ENCODE measurements at regions not wholly inside any gene's neighbourhood (a gene's known extent, or its start where the extent isn't known, plus 50 kb on each side); places are given as distances from the start of the nearest gene placed in this dataset.

GRCh38 chr16:51731160-51731559 is 580.1 kb upstream of the SALL1 start:
- no peak overlapping the region for H3K4me3 ChIP-seq (ENCODE audit: low read length)
- no peaks in the 10 kb centered on the region for H3K36me3 ChIP-seq (ENCODE audit: insufficient read depth, low read depth, low read length)

DNA sequence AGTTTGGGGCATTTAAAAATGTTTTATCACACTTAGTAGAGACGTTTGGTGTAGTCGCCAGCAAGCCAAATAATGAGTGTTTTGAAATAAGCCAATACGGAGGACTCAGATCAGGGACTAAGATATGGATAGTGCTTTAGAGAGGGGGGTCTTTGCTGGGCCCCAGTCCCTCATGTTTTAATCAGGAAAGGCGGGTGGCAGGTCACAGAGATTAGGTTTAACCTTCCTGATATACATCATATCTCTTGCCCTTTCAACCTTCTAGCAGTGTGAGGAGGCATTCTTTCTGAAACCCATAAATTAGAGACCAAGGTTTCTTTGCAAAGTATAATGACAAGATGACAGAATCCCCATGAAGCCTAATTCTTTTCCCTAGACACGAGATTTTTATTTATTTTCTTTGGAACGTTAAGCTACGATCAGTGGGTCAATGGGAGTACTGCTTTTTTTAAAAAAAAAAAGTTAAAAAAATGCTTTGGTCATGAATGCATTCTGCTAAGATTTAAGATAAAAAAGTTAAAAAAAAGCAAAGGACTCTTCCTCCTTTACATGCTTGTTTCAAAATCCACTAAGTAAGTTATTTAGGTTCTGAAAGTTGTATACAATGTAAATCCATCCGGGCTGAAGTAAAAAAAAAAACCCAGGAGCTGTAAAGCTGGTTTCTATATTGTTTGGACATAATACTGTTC is 572.1 kb upstream of the SALL1 start:
- H3K9me3 ChIP-seq (ENCODE audit: insufficient read depth, low read depth, low read length) = no peaks in the 10 kb centered on the region
- peaks cover 4% of the 10 kb centered on the region for H3K4me1 ChIP-seq (ENCODE audit: insufficient read depth, low read length)
- no peak overlapping the region for H3K27ac ChIP-seq (ENCODE audit: low read length)
- H3K36me3 ChIP-seq (ENCODE audit: insufficient read depth, low read depth, low read length) = no peaks in the 10 kb centered on the region
- H3K4me3 ChIP-seq (ENCODE audit: low read length) = no peak overlapping the region
- H3K27me3 ChIP-seq (ENCODE audit: insufficient read depth, low read length) = no peaks in the 10 kb centered on the region
- H3K9ac ChIP-seq (ENCODE audit: low read depth, low read length) = no peak overlapping the region

More at GRCh38 chr16:51731160-51731559, 580.1 kb upstream of the SALL1 start:
- H3K9me3 ChIP-seq (ENCODE audit: insufficient read depth, low read depth, low read length) = no peaks in the 10 kb centered on the region
- no peaks in the 10 kb centered on the region for H3K27me3 ChIP-seq (ENCODE audit: insufficient read depth, low read length)
- H3K4me1 ChIP-seq (ENCODE audit: insufficient read depth, low read length) = peaks cover 12% of the 10 kb centered on the region; the same call in 1 of the 2 replicates
- H3K27ac ChIP-seq (ENCODE audit: low read length) = no peak overlapping the region
- H3K9ac ChIP-seq (ENCODE audit: low read depth, low read length) = no peak overlapping the region

- H3K36me3 ChIP-seq (ENCODE audit: insufficient read depth, low read depth, low read length) = no peaks in the 10 kb centered on the region
- H3K27ac ChIP-seq (ENCODE audit: low read length) = no peak overlapping the region
- H3K9me3 ChIP-seq (ENCODE audit: insufficient read depth, low read depth, low read length) = no peaks in the 10 kb centered on the region
- no peak overlapping the region for H3K4me3 ChIP-seq (ENCODE audit: low read length)
- H3K9ac ChIP-seq (ENCODE audit: low read depth, low read length) = no peak overlapping the region
- peaks cover 4% of the 10 kb centered on the region for H3K4me1 ChIP-seq (ENCODE audit: insufficient read depth, low read length)
- no peaks in the 10 kb centered on the region for H3K27me3 ChIP-seq (ENCODE audit: insufficient read depth, low read length)
Observed at GRCh38 chr16:51722467-51722866, 571.4 kb upstream of the SALL1 start.

- Histone ChIP-seq H3K4me1 (ENCODE audit: insufficient read depth, low read length) (peaks cover 4% of the 10 kb centered on the region), H3K9ac (ENCODE audit: low read depth, low read length) (no peak overlapping the region), H3K27ac (ENCODE audit: low read length) (no peak overlapping the region), H3K27me3 (ENCODE audit: insufficient read depth, low read length) (no peaks in the 10 kb centered on the region), H3K4me3 (ENCODE audit: low read length) (no peak overlapping the region), H3K36me3 (ENCODE audit: insufficient read depth, low read depth, low read length) (no peaks in the 10 kb centered on the region), H3K9me3 (ENCODE audit: insufficient read depth, low read depth, low read length) (no peaks in the 10 kb centered on the region)
Observed at GRCh38 chr16:51719376-51719775, 568.3 kb upstream of the SALL1 start.

DNA sequence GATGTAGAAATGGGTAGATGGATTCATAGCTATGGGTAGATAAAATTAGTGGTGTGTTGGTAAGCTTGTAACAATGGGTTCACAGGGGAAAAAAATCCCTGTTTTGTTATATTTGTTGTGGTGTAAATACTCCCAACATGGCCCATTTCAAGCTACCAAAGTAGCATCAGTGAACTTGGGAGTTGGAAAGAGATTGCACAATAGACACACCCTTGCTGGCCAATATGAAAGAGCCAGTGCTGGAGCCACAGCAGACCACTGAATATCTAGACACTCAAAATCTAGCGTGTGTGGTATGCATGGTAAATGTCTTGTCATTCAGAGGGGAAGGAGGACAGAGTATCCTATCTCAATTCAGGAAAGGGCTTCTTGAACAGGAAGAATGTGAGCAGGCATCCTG is 565.1 kb upstream of the SALL1 start:
- H3K9ac ChIP-seq (ENCODE audit: low read depth, low read length) = no peak overlapping the region
- no peak overlapping the region for H3K4me3 ChIP-seq (ENCODE audit: low read length)

GRCh38 chr16:51713502-51713901 is 562.4 kb upstream of the SALL1 start:
- no peak overlapping the region for H3K27ac ChIP-seq (ENCODE audit: low read length)

More for the DNA sequence above, 565.1 kb upstream of the SALL1 start:
- H3K9me3 ChIP-seq (ENCODE audit: insufficient read depth, low read depth, low read length) = no peaks in the 10 kb centered on the region
- no peaks in the 10 kb centered on the region for H3K4me1 ChIP-seq (ENCODE audit: insufficient read depth, low read length)
- H3K27ac ChIP-seq (ENCODE audit: low read length) = no peak overlapping the region
- no peaks in the 10 kb centered on the region for H3K36me3 ChIP-seq (ENCODE audit: insufficient read depth, low read depth, low read length)
- no peaks in the 10 kb centered on the region for H3K27me3 ChIP-seq (ENCODE audit: insufficient read depth, low read length)

DNA sequence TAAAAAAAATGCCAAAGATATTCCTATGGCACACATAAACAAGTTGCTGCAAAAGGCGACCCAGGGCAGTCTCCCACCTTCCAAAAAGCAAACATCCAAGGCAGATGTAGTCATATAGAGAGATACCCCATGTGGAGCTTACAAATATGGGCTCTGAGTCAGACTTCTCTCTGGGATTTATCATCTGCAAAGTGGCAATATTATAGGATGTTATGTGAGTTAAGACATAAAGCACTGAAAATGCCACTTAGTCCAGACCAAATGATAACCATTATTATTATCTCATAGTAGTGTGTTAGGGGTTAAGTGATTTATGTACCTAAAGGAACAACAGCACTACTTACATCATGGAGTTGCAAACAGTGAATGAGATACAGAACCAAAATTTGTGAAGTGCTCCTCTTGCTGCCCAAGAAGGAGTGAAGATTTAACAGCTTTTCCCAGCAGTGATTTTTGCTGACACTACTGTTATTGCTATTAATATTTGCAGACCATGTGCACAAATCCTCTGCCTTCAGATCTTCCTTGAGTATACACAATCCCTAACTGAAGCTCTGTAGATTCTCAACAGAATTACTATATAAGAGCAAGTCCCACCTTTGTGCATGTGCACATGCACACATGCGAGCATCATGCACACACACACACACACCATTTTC is 560.0 kb upstream of the SALL1 start:
- Histone ChIP-seq H3K27ac (ENCODE audit: low read length) (no peak overlapping the region), H3K9me3 (ENCODE audit: insufficient read depth, low read depth, low read length) (no peaks in the 10 kb centered on the region), H3K4me3 (ENCODE audit: low read length) (no peak overlapping the region), H3K27me3 (ENCODE audit: insufficient read depth, low read length) (no peaks in the 10 kb centered on the region), H3K4me1 (ENCODE audit: insufficient read depth, low read length) (peaks cover 3% of the 10 kb centered on the region; the same call in 1 of the 2 replicates), H3K9ac (ENCODE audit: low read depth, low read length) (no peak overlapping the region), H3K36me3 (ENCODE audit: insufficient read depth, low read depth, low read length) (no peaks in the 10 kb centered on the region)

More at GRCh38 chr16:51713502-51713901, 562.4 kb upstream of the SALL1 start:
- Histone ChIP-seq H3K27me3 (ENCODE audit: insufficient read depth, low read length) (no peaks in the 10 kb centered on the region), H3K4me1 (ENCODE audit: insufficient read depth, low read length) (no peaks in the 10 kb centered on the region), H3K4me3 (ENCODE audit: low read length) (no peak overlapping the region), H3K9me3 (ENCODE audit: insufficient read depth, low read depth, low read length) (no peaks in the 10 kb centered on the region), H3K36me3 (ENCODE audit: insufficient read depth, low read depth, low read length) (no peaks in the 10 kb centered on the region), H3K9ac (ENCODE audit: low read depth, low read length) (no peak overlapping the region)

- Histone ChIP-seq H3K9me3 (ENCODE audit: insufficient read depth, low read depth, low read length) (0 out of 2 replicates have a peak, but pooled peaks cover 4% of the 10 kb centered on the region), H3K27ac (ENCODE audit: low read length) (no peak overlapping the region)
Observed at GRCh38 chr16:51710186-51710585, 559.1 kb upstream of the SALL1 start.

DNA sequence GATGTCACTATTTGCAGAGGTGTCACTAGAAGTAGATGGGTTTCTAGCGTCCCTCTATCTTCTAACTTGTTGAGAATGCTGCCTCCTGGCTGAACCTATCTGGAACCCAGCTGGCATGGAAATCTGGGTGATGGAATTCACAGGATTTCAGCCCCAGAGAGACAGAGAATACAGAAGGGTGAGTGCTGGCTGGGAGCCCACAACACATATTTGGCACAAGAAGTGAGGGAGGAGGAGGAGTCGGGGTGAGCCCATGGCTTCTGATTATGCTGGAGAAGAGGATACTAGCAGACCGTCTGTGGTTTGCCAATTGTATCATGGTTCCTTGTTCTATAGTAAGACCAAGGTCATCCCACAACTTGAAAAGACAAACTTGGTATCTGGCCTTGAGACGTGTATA is 557.8 kb upstream of the SALL1 start:
- Histone ChIP-seq H3K9ac (ENCODE audit: low read depth, low read length) (no peak overlapping the region), H3K4me3 (ENCODE audit: low read length) (no peak overlapping the region), H3K9me3 (ENCODE audit: insufficient read depth, low read depth, low read length) (peaks cover 11% of the 10 kb centered on the region; the same call in 1 of the 2 replicates), H3K27me3 (ENCODE audit: insufficient read depth, low read length) (no peaks in the 10 kb centered on the region), H3K36me3 (ENCODE audit: insufficient read depth, low read depth, low read length) (no peaks in the 10 kb centered on the region), H3K4me1 (ENCODE audit: insufficient read depth, low read length) (peaks cover 3% of the 10 kb centered on the region; the same call in 1 of the 2 replicates), H3K27ac (ENCODE audit: low read length) (no peak overlapping the region)

More at GRCh38 chr16:51710186-51710585, 559.1 kb upstream of the SALL1 start:
- Histone ChIP-seq H3K27me3 (ENCODE audit: insufficient read depth, low read length) (no peaks in the 10 kb centered on the region), H3K36me3 (ENCODE audit: insufficient read depth, low read depth, low read length) (no peaks in the 10 kb centered on the region), H3K9ac (ENCODE audit: low read depth, low read length) (no peak overlapping the region), H3K4me1 (ENCODE audit: insufficient read depth, low read length) (peaks cover 3% of the 10 kb centered on the region; the same call in 1 of the 2 replicates), H3K4me3 (ENCODE audit: low read length) (no peak overlapping the region)

GRCh38 chr16:51707666-51708065 is 556.6 kb upstream of the SALL1 start:
- Histone ChIP-seq H3K4me3 (ENCODE audit: low read length) (no peak overlapping the region), H3K36me3 (ENCODE audit: insufficient read depth, low read depth, low read length) (no peaks in the 10 kb centered on the region), H3K27me3 (ENCODE audit: insufficient read depth, low read length) (no peaks in the 10 kb centered on the region), H3K27ac (ENCODE audit: low read length) (no peak overlapping the region), H3K9ac (ENCODE audit: low read depth, low read length) (no peak overlapping the region), H3K9me3 (ENCODE audit: insufficient read depth, low read depth, low read length) (peaks cover 12% of the 10 kb centered on the region; the same call in 1 of the 2 replicates), H3K4me1 (ENCODE audit: insufficient read depth, low read length) (peaks cover 3% of the 10 kb centered on the region; the same call in 1 of the 2 replicates)

DNA sequence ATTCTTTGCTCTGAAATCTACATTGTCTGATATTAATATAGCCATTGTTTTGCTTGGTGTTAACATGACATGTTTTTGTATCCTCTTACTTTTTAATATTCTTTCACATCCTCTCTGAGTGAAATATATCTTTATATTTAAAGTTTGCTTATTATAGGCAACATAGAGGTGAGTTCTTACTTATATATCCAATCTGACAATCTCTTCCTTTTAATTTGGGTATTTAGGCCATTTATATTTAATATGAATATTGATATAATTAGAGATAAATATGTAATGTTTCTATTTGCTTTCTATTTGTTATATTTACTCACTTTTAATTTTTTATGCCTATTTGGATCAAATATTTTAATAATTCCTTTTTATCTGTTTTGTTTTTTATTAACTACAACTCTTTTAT is 554.1 kb upstream of the SALL1 start:
- H3K27me3 ChIP-seq (ENCODE audit: insufficient read depth, low read length) = no peaks in the 10 kb centered on the region
- peaks cover 12% of the 10 kb centered on the region; the same call in 1 of the 2 replicates for H3K9me3 ChIP-seq (ENCODE audit: insufficient read depth, low read depth, low read length)
- no peak overlapping the region for H3K4me3 ChIP-seq (ENCODE audit: low read length)
- H3K9ac ChIP-seq (ENCODE audit: low read depth, low read length) = no peak overlapping the region
- H3K36me3 ChIP-seq (ENCODE audit: insufficient read depth, low read depth, low read length) = no peaks in the 10 kb centered on the region
- H3K4me1 ChIP-seq (ENCODE audit: insufficient read depth, low read length) = peaks cover 3% of the 10 kb centered on the region; the same call in 1 of the 2 replicates
- no peak overlapping the region for H3K27ac ChIP-seq (ENCODE audit: low read length)

GRCh38 chr16:51701025-51701424 is 550.0 kb upstream of the SALL1 start:
- Histone ChIP-seq H3K9ac (ENCODE audit: low read depth, low read length) (no peak overlapping the region), H3K27me3 (ENCODE audit: insufficient read depth, low read length) (no peaks in the 10 kb centered on the region), H3K4me3 (ENCODE audit: low read length) (no peak overlapping the region), H3K4me1 (ENCODE audit: insufficient read depth, low read length) (no peaks in the 10 kb centered on the region; the same call in 1 of the 2 replicates), H3K27ac (ENCODE audit: low read length) (no peak overlapping the region), H3K36me3 (ENCODE audit: insufficient read depth, low read depth, low read length) (no peaks in the 10 kb centered on the region), H3K9me3 (ENCODE audit: insufficient read depth, low read depth, low read length) (peaks cover 12% of the 10 kb centered on the region; the same call in 1 of the 2 replicates)
